ENCODE measurements at regions not wholly inside any gene's neighbourhood (a gene's known extent, or its start where the extent isn't known, plus 50 kb on each side); places are given as distances from the start of the nearest gene placed in this dataset.
"Not testable (repeated sequence)": the region's sequence is repeated elsewhere in the genome, so short reads cannot be mapped to it uniquely, and the experiment has no call there.

GRCh38 chr9:108265065-108265464 is 590.7 kb downstream of the ACTL7B start:
- no peak for DNase-seq

GRCh38 chr9:108264093-108264492 is 591.7 kb downstream of the ACTL7B start:
- DNase-seq = no peak

GRCh38 chr9:108262836-108263235 is 593.0 kb downstream of the ACTL7B start:
- no peak for DNase-seq

GRCh38 chr9:108259917-108260675 is 595.7 kb downstream of the ACTL7B start:
- DNase-seq = no peak

- DNase-seq = no peak
Observed at GRCh38 chr9:108258640-108259039, 597.1 kb downstream of the ACTL7B start.

- DNase-seq = no peak
Observed at GRCh38 chr9:108257382-108257781, 598.4 kb downstream of the ACTL7B start.

DNA sequence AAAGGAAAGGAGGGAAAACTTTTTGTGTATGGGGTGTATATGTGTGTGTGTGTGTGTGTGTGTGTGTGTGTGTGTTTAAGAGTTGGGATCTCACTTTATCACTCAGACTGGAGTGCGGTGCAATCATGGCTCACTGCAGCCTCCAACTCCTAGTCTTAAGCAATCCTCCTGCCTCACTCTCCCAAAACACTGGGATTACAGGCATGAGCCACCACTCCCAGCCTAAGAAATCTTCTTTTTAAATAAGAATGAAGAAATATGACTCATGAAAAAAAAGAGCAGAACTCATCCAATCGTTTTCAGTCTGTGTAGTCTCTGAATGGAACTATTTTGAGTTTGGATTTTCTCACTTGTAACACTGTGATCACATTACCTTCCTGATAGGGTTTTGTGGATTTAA is 601.5 kb downstream of the ACTL7B start:
- no peak for DNase-seq

DNA sequence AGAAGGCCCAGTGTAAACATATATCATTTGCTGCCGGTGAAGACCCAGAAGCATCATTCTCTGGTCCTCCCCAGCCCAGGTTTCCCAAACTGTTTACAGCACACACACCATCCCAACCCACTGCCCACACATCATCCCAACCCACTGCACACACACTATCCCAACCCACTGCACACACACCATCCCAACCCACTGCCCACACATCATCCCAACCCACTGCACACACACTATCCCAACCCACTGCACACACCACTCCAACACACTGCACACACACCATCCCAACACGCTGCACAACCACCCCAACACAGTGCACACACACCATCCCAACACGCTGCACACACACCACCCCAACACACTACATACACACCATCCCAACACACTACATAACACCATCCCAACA is 608.4 kb downstream of the ACTL7B start:
- DNase-seq = not testable (repeated sequence)

- DNase-seq = no peak
Observed at GRCh38 chr9:108245901-108246300, 609.9 kb downstream of the ACTL7B start.

DNA sequence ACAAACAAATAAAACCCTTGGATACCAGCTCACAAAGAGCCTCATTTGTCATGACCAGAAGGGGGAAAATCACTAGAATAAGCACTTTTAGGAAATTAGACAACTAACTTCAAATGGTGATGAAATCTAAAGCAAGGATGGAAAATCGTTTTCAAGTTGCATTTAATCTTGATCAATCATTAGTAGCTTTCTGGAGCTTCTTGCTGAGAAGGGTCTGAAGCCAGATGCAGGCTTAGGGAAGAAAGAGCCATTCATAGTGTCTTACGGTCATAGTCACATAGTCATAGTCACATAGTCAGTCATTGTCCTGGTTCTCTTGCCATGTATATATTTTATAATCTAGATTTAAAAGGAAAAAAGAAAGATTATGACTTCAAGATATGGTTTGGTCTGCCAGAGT is 610.5 kb downstream of the ACTL7B start:
- DNase-seq = no peak

GRCh38 chr9:108244686-108245085 is 611.1 kb downstream of the ACTL7B start:
- DNase-seq = no peak

- DNase-seq = no peak
Observed at GRCh38 chr9:108241384-108242073, 614.3 kb downstream of the ACTL7B start.

DNA sequence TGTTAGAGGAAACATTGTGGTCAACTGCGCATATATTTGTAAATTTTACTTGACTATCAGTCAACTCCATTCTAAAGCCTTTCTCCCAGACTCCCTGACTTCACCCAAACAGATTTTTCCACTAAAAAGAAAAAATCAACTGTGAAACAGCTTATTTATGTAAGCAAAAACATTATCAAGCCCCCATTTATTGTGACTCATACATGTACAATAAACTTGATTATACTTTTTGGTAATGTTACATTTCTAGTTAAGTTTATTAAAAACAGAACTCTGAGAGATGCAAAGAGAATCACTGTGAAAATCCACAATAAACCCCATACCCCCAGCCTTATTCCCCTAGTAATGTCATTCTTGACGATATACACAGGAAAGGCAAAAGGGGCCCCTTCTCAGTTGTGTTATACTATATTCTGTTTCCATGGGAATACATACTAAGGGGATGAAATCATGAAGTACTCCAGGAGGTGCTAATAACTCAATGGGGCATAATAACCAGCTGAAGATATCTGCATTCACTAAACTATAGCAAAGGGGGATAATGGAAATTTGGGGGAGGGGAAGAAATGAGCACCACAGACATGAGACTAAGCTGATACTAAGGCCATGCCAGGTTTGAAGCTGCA is 616.0 kb downstream of the ACTL7B start:
- no peak for DNase-seq

- DNase-seq = no peak
Observed at GRCh38 chr9:108235609-108236008, 620.2 kb downstream of the ACTL7B start.

DNA sequence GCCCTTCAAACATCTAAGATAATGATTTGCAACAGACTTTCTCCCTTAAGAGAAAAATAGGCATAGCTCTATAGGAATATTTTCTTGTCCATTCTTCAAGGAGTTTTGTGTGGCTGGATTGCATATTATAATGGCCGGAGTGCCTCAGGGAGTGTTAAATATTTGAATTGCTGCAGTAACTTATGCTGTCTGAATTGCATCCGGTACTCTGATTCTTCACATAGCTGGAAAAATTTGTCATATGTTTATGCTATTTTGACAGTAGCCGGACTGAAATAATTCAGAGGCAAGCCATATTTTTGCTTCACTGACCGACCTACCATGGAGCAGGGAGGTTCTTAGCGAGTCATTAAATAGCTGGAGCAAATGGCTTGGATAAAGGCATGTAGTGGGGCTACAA is 621.0 kb downstream of the ACTL7B start:
- no peak for DNase-seq

- DNase-seq = no peak
Observed at GRCh38 chr9:108225149-108225800, 630.5 kb downstream of the ACTL7B start.

DNA sequence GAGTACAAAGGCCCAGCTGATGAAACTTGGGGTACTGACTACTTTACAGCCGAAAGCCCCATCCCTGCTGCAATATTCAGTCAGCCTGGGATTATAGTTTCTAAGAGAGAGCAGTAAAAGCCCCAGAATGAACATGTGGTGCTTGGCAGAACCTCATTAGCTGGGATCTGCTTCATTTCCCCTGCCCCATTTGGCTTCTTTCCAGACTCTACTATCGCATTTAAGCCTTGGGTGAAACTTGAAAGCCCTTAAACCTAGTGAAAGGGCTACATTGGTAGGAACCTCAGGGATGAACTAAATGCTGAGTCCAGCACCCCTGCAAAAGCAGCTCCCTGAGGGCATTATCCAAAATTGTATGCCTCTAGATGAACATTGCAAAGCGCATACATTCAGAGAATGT is 631.1 kb downstream of the ACTL7B start:
- no peak for DNase-seq

GRCh38 chr9:108219664-108220063 is 636.1 kb downstream of the ACTL7B start:
- DNase-seq = no peak

- DNase-seq = no peak
Observed at GRCh38 chr9:108217431-108218349, 638.1 kb downstream of the ACTL7B start.

GRCh38 chr9:108213511-108213910 is 642.3 kb downstream of the ACTL7B start:
- no peak for DNase-seq

DNA sequence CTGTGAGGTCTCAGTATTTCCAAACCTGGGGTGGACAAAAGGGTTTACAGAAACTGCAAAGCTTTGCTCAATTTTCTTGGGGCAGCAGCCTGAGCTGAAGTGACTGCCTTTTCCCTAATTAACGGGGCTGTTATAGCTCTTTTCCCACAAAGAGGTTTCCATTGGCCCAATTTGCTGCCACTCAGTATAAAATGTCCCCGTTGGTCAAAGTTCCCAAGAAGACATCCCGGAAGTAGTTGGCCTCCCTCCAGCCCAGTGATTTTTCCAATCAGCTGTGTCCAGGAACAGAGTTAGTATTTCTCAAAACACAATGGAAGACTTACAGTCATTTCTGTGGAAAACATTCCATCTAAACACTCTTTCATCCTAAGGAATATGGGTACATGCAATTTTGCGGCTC is 643.6 kb downstream of the ACTL7B start:
- no peak for DNase-seq

DNA sequence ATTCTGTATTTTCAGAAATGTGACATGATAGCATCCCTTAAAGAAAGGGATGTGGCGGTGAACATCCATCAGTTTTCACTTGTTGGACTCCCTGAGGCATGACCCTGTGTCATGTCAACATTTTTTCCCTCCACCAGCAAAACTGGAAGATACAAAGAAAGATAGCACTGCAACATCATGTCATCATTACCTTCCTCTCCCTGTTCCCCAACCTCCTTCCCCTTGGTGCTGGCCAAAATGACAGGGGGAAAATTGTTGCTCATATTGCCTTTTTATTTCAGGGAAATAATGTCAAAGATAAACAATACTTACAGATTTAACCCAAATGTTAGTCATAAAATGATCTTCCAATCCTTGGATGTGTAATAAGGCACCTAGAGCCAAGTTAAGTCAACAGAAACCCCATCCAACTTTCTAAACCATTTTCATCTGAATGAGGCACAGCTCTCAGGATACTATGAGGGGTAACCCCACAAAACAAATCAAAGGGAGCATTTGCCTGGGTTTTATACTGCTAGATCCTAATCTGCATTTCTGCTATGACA is 644.3 kb downstream of the ACTL7B start:
- no peak for DNase-seq
